ENCODE measurements at regions not wholly inside any gene's neighbourhood (a gene's known extent, or its start where the extent isn't known, plus 50 kb on each side); places are given as distances from the start of the nearest gene placed in this dataset.

- no peak overlapping the region for H3K4me3 Mint-ChIP-seq
- DNase-seq (ENCODE audit: low spot score) (no peak), ATAC-seq (no peak)
- ChIA-PET CTCF (no interaction called here), POLR2A (no interaction called here)
- H3K27me3 Mint-ChIP-seq (ENCODE audit: low read depth): no peaks in the 10 kb centered on the region
- TF ChIP-seq ZNF317 (CRISPR knock-in tag; IDR thresholded peaks at IDR 0.05; ENCODE audit: borderline replicate concordance, low read depth) (no peak), CDX4 (CRISPR knock-in tag; IDR thresholded peaks at IDR 0.05; ENCODE audit: borderline replicate concordance) (no peak), NR2C2 (CRISPR knock-in tag; IDR thresholded peaks at IDR 0.05) (no peak), E2F1 (CRISPR knock-in tag; IDR thresholded peaks at IDR 0.05) (no peak), ZNF512 (CRISPR knock-in tag; IDR thresholded peaks at IDR 0.05; ENCODE audit: borderline replicate concordance) (no peak)
- H3K27ac Mint-ChIP-seq: no peak overlapping the region
- no peaks in the 10 kb centered on the region for H3K36me3 Mint-ChIP-seq
- peaks cover 4% of the 10 kb centered on the region; the same call in 1 of the 2 replicates for H3K9me3 Mint-ChIP-seq
- peaks cover 6% of the 10 kb centered on the region; the same call in 1 of the 2 replicates for H3K4me1 Mint-ChIP-seq
These were observed 573.9 kb downstream of the EPHA4 start for GRCh38 chr2:220998156-220998555.

- no peaks in the 10 kb centered on the region for H3K27me3 Mint-ChIP-seq (ENCODE audit: low read depth)
- H3K4me1 Mint-ChIP-seq: peaks cover 13% of the 10 kb centered on the region
- no peak overlapping the region for H3K4me3 Mint-ChIP-seq
- POLR2A ChIA-PET: no interaction called here
- no peaks in the 10 kb centered on the region for H3K36me3 Mint-ChIP-seq
- no peak overlapping the region for H3K27ac Mint-ChIP-seq
- no peak for TF ChIP-seq ZNF138 (CRISPR knock-in tag; conservative IDR thresholded peaks at IDR 0.05)
- no peak for TF ChIP-seq JUN (CRISPR knock-in tag; IDR thresholded peaks at IDR 0.05)
- no peak for TF ChIP-seq ZNF416 (CRISPR knock-in tag; IDR thresholded peaks at IDR 0.05)
- TF ChIP-seq IRF2 (CRISPR knock-in tag; IDR thresholded peaks at IDR 0.05; ENCODE audit: borderline replicate concordance, low read depth): no peak
- no peak for TF ChIP-seq CTCF (IDR thresholded peaks at IDR 0.05)
- no peak for TF ChIP-seq E2F1 (CRISPR knock-in tag; IDR thresholded peaks at IDR 0.05)
- CTCF ChIA-PET: no interaction called here
- ATAC-seq: no peak
- peaks cover 7% of the 10 kb centered on the region for H3K9me3 Mint-ChIP-seq
- DNase-seq (ENCODE audit: low spot score): no peak
These were observed 572.7 kb downstream of the EPHA4 start for GRCh38 chr2:220999356-220999755.

- peaks cover 7% of the 10 kb centered on the region for H3K9me3 Mint-ChIP-seq
- no peaks in the 10 kb centered on the region for H3K27me3 Mint-ChIP-seq (ENCODE audit: low read depth)
- H3K36me3 Mint-ChIP-seq: no peaks in the 10 kb centered on the region
- ATAC-seq (no peak), DNase-seq (ENCODE audit: low spot score) (no peak)
- ChIA-PET CTCF (no interaction called here), POLR2A (no interaction called here)
- no peak overlapping the region for H3K4me3 Mint-ChIP-seq
- H3K27ac Mint-ChIP-seq: no peak overlapping the region
- H3K4me1 Mint-ChIP-seq: peaks cover 15% of the 10 kb centered on the region
- TF ChIP-seq MXD4 (CRISPR knock-in tag; IDR thresholded peaks at IDR 0.05; ENCODE audit: borderline replicate concordance) (no peak), ZNF532 (CRISPR knock-in tag; IDR thresholded peaks at IDR 0.05; ENCODE audit: borderline replicate concordance) (no peak), HMGXB4 (CRISPR knock-in tag; IDR thresholded peaks at IDR 0.05) (no peak), SMAD4 (CRISPR knock-in tag; IDR thresholded peaks at IDR 0.05) (no peak), ATF1 (CRISPR knock-in tag; IDR thresholded peaks at IDR 0.05) (no peak), ZNF138 (CRISPR knock-in tag; conservative IDR thresholded peaks at IDR 0.05) (no peak), ZNF671 (CRISPR knock-in tag; IDR thresholded peaks at IDR 0.05) (no peak), KAT7 (CRISPR knock-in tag; IDR thresholded peaks at IDR 0.05; ENCODE audit: borderline replicate concordance) (no peak)
These were observed 570.7 kb downstream of the EPHA4 start for GRCh38 chr2:221001381-221001801.

All from WTC11 (cell line).